IPS-NIHi11 (cell line): ENCODE measurements at regions not wholly inside any gene's neighbourhood (a gene's known extent, or its start where the extent isn't known, plus 50 kb on each side); places are given as distances from the start of the nearest gene placed in this dataset.

Experiments
- DNase-seq: peaks from one replicate; pipeline ENCODE4 v3.0.0; 2012; ENCODE audit warnings: mixed read lengths, low spot score

DNA sequence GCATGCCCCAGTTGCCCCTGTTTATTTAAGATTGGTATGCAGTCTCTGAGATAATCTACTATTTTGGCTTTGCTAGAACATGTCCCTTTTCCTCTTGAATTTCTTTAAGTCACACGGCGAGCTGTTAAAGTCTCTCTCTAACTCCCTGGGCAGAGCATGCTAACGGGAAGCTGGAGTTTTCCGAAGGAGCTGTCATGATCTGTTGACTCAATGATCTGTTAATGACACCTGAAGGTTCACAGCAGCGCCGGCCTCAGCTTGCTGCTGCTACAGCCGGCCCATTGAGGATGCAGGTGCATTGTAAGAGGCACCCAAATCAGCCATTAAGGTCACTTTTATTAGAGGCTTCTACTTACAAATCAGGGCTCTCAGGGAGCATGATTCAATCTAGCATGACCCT is 1203.4 kb downstream of the MAT2B start:
- no peak for DNase-seq

DNA sequence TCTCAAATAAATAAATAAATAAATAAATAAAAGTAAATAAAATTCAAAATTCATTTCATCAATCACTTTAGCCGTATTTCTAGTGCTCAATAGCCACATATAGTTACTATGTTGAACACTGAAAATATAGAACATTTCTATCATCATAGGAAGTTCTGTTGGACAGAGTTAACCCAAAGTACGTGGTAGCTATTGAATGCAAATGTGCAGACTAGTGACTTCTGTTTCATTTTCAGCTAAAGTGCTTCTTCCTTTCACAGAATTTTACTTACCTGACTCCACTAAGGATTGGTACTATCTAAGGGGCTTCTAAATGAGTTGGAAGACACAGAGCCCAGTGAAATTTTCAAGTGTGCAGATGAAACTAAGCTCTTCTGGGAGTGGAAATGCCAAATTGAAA is 1208.3 kb downstream of the MAT2B start:
- no peak for DNase-seq

DNA sequence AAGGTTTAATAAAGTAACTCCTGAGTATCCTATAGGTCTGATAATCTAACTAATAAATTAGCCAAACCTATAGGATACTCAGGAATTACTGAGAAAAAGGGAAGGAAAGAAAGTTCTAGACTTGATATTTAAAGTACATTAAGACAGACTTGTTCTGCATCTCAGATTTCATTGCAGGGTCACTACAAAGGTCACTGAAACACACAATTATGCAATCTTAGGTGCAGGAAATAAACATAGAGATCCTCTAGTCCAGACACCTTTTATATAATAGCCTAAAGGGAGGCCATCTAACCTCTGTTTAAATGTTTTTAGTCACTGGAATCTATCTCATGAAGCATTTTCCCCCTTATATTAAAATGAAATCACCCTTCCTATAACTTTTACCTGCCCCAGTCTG is 1215.7 kb downstream of the MAT2B start:
- DNase-seq = no peak

DNA sequence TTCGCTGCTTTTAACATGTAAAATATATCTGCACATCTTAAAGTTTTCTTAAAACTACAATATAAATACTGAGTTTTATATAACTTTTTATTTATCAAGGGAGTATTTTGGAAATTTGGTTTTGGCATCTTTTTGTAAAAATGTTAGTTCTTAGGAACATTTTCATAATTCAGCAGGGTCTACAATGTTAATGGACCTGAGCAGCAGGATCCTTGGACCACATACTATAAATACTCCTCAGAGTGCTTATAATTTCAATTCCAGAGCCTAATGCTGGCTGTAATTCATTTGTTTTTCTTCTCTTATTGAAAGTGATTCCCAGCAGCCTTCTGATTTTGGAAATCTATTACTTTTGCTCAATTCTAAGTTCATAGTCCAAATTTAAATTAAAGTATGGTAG is 1216.2 kb downstream of the MAT2B start:
- DNase-seq = no peak

DNA sequence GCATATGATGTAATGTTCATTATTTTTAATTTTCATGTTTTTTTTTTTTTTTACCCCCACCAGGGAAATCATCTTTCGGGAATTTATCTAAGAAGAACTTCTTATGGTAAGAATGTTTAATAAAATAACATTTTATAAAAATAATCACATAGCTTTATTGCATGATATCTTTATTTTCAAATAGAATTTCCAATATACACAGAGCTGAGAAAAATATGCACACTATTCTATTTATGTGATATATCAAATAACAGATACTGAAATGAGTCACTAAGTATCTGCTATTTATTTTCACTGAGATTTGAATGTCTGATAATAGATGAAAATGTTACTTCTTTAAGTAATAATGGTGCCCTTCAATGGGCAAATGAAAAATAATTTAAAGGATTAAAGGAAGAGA is 1217.3 kb downstream of the MAT2B start:
- DNase-seq = no peak

DNA sequence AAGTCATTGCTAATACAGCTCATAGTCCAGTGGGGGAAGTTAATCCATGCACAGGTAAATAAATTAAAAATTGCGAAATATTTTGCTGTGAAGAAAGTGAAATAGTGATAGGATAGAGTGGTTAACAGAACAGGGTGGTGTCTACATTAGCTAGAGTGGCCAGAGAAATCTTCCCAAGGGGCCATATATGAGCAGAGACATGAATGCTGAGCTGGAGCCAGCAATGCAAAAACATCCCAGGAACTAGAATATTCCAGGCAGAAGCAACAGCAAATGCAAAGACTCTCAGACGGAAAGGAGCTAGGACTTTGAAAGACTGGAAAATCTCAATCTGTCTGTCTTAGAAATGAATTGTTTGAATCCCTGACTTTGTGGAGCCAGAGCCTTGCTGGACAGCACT is 1221.6 kb downstream of the MAT2B start:
- no peak for DNase-seq

DNA sequence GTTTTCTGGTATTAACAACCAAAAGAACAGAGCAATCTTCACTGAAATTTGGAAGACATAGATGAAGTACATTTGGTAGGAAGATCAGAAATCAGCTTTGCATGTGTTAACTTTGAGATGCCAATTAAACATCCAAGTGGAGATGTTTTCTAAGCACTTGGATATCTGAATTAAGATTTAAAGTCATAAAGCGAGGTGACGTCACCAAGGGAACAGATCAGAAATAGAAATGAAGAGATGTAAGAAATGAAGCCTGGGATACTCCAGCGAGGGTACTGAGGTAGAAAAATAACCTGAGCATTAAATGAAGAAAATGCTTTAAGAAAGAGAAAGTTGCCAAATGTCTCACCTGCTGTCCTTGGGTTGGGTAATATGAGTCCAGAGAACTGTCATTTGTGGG is 1223.3 kb downstream of the MAT2B start:
- no peak for DNase-seq

DNA sequence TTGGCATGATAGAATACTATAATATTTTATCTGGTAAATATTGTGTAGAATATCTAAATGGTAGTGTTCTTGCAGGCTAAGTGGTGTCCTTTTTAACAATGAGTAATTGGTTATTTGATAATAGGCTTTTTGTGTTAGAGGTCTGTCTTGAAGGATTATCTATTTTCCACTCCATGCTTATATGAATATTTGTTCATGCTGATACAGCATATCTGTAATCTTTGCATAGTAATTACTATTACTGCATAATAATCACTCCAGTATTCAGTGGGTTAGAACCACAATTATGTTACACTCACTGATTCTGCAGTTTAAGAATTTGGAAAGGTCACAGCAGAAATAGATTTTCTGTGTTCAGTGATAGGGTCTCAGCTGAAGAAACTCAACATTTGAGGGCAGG is 1229.9 kb downstream of the MAT2B start:
- DNase-seq = no peak

DNA sequence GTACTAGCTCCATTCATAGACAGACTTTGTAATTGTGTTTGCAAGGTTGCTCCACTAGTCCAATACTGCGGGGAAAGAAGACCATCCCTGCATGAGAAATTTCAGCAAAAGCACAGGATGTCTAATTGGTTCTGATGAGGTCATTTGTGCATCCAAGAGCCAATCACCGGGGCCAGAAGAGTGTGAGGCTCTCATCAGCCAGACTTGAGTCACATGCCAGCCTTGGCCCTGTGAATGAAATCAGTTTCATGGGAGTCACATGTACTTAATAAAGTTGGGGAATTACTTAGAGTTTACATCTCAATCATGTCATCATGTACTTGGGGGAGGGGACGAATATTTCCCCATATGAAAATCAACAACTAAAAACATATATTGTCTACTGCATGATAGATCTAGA is 1236.0 kb downstream of the MAT2B start:
- DNase-seq = no peak

DNA sequence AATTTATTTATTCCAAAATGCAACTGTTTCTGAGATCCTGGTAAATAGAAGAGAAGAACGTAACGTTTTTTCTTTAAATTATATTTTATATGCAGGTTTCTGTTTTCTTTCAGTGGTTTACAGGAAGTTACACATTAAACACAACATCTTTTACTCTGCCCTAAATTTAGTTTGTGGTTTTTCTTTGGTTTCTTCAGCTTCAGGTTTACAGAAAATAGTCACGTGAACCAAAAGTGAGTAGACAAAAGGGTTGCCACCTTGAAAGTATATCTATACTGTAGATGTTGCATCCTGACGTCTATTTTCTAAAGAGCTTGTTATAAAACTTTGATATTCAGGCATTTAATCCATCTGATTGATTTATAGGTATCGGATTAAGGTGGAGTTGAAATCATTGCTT is 1236.6 kb downstream of the MAT2B start:
- no peak for DNase-seq

DNA sequence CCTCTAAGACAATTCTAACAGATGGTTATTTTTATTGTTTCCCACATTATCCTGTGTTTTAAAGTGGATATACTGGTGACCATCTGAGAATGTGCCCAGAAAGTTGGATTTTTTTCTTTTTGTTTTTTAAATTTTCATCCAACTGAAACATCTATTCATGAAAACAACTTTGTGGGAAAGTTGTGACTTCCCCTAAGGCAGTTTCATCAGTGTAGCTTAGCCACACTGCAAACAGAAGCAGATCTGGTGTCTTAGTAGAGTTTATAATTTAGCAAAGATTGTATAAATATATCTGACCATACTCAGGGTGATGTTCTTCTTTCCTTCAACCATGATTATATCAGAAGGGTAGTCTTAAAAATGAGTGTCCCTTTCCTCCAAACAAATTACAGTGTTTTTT is 1241.3 kb downstream of the MAT2B start:
- no peak for DNase-seq

DNA sequence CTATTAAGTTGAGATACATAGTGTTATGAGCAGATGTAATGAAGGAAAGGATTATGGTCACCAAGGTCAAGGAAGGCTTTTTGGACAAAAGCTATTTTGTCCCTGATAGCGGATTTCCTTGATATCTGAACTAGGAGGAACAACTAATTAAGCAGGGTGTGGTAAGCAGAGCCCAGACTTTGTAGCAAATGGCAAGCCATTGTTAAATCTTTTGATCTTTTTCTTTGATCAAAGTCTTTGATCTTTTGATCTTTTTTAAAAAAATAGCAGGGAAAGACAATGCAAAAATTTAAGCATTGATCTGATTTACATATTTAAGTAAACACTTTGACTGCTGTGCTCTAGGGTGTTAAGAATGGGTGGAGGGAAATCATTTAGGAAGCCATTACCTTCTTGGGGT is 1242.0 kb downstream of the MAT2B start:
- DNase-seq = no peak

DNA sequence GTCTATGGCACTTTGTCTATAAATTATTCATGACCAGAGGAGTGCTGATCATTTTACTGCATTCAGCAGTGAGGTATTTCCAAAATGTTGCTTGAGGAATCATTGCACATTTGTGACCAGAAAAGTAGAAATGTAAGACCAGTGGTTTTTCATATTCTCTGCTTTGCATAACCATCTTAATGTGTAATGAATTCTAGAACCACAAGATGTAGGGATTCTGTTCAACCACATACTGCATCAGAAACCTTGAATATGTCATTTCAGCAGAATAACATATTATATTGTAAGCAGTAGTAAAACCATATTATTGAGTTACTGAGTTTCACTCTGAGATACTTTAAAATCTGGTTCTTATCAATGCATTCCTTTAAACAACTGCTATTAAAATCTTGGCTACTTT is 1243.4 kb downstream of the MAT2B start:
- DNase-seq = no peak

DNA sequence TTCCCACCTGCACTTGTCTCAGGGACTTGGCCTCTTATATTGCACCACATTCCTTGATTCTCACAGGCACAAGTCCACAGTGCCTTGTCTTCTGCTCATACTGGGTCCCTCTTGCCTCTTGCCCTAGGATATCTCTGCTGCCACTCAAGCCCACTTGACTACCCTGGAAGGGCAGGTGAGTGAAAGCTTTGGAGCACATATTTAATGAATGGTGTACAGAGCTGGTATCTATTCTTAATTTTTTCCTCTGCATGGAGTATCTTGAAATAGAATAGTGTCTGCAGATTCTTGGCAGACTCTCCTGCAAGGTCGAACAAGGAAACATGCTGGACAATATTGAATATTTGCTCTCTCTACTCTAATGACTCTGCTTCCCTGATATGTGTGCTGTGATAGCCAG is 1248.0 kb downstream of the MAT2B start:
- no peak for DNase-seq

DNA sequence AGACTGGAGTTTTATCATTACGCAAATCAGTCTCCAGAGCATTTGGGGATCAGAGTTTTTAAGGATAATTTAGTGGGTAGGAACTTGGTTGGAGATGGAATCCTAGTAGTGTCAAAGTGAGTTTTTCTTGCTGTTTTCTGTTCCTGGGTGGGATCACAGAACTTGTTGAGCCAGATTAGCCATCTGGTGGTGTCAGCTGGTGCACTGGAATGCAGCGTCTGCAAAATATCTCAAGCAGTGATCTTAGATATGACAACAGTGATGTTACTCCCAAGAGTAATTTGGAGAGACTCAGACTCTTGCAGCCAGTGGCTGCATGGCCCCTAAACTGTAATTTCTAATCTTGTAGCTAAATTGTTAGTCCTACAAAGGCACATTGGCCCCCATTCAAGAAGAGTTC is 1257.8 kb downstream of the MAT2B start:
- DNase-seq = no peak

DNA sequence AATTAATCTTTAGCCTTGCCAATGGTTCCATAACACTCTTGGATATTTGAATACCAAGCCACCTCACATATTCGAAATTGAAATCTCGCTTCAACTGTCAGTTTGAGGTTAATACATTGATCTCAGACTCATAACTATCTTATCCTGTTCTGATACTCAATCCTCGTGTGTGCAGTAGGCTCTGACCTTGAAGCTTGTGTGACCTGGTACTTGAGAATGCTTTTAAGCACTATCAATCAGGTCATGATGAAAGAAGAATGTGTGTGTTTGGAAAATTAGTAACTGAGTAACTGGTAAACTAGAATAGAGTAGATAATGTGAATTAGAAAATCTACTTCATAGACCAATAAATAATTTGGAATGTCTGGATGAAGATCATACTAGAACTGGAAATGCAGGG is 1266.7 kb downstream of the MAT2B start:
- no peak for DNase-seq

DNA sequence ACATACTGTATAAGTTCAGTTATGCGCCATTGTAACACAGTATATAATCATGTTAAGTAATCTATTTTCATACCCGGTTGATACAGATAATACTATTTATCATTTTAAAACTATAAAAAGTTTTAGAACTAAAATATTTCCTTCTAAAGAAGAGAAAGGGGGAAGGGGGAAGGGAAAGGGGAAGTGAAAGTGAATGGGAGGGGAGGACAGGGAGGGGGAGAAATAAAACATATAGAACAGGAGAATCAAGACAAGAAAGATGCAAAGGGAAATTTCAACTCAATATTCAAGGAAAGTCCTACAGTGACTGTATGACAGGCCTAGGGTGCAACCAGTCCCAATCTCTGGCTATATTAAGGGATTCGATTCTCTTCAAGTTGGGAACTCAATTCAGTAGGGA is 1278.8 kb downstream of the MAT2B start:
- DNase-seq = no peak

DNA sequence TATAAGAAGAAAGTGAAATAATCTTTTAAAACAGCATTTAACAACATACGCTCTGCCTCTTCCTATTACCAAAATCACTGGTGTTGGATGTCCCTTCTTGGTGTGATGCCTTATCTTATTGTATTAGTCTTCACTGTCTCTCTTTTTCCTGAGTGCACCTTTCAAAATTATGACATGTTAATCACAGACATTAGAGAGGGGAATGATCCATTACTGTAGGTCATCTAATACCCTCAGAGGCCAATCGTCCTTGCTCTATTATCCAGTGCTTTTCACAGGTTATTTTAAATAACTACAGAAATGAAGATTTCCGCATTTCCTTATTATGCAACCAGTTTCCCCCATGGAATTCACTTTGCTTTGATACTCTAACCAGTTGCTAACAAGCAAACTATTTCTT is 1292.7 kb downstream of the MAT2B start:
- no peak for DNase-seq

DNA sequence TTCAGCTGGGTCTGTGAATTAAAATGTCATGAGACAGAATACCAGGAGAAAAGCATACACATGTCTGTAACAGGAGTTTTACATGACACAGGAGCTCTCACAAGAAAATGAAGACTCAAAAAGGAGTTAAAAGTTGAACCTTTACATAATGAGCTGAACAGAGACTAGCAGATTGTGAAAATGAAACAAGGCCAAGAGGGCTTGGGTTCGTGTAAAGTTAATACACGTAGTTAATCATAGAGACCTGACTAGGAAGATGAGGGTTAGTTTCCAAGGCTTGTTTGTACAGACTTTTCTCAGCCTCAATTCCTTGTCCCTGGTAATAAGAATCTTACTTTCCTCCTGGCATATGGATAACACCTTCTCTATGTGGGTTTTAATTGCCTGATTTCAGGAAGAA is 1294.0 kb downstream of the MAT2B start:
- no peak for DNase-seq

DNA sequence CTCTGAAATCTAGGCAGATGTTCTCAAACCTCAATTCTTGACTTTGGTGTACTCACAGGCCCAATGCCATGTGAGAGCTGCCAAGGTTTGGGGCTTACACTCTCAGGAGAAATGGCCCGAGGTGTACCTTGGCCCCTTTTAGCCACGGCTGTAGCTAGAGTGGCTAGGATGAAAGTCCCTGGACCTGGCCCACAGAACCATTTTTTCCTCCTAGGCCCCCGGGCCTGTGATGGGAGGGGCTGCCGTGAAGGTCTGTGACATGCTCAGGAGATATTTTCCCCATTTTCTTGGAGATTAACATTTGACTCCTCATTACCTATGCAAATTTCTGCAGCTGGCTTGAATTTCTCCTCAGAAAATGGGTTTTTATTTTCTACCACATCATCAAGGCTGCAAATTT is 1296.5 kb downstream of the MAT2B start:
- DNase-seq = no peak

DNA sequence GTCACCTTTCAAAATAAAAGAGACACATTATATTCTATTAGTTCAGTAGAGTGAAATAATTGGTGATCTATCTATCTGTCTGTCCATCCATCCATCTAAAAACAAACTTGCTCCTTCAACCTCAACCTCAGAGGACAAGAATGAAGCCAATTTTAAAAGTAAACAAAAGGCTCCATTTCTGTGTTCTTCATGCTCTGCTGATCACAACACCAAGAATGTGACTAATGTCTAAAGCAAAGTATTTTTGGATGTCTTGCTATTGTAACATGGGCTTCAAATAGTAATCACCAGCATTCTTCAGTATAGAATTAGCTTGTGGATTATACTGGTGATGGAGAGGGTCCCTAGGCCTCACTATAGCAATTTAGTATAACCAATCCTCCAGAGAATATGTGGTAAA is 1304.4 kb downstream of the MAT2B start:
- no peak for DNase-seq

DNA sequence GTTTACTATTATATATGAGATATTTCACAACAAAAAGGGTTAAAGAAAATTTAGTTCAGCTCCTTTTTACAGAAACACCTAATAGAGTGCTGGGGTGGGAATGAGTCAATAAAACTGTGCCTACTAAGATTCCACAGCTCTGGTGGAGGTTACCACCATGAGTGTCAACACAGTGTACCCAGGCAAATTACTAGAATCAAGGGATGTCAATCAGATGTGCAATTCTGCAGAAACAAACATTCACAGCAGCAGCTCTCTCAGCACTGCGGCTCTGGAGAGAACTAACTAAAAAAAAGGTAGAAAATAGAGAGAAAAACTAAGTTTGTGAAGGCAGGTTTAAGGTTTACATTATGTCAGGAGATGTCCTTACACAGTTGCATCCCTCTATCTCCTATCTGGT is 1313.0 kb downstream of the MAT2B start:
- no peak for DNase-seq

DNA sequence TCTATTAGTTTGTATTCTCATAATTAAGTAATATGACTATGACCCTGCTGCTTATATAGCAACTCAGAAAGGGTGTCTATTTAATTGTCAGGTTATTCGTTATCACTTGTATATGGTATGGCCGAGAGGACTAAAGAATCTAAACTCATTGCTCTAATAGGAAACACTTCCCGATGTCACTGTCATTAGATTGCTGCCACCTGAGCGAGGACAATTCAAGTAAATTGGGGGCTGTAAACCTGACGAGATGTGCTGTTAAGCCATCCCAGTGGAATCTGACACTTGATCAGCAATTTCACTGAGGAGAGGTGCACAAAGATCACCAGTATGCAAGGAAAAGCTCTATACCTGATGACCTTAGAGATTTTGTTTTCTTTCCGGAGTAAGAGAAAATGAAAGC is 1319.3 kb downstream of the MAT2B start:
- DNase-seq = no peak

DNA sequence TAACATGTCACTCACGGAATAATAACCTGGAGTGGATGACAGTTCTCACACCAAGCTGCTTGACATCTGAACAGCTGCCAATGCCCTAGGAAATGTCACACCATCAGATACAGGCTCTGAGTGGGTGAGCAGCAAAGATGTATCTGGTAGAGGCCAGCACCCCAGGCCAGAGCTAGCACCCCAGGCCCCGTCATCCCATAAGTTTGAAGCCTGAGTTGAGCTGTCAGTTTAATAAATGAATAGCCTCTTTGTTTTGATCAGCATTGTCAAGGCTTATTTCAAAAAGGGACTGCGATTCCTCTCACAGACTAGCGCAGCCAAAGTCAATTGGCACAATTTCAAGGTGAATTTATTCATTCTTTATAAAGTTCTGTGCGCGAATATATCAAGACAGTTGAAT is 1327.1 kb downstream of the MAT2B start:
- DNase-seq = no peak

DNA sequence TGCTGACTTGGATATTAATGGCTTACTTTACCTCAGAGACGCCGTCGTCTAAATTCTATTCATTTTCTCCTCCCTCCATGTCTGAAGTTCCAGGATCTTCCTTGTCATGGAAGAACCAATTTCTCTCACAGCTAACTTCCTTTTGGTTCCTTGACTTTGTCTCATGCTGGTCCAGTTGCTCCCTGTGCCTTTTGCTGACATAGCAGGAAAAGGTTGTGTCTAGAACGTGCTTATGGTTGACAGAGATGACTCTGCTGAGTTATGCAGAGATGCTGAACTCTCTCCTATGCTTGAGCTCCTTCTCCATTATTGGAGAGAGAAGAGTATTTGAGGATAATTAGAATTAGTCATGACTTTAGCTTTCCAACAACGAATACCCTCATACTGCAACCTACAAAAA is 1338.9 kb downstream of the MAT2B start:
- no peak for DNase-seq

DNA sequence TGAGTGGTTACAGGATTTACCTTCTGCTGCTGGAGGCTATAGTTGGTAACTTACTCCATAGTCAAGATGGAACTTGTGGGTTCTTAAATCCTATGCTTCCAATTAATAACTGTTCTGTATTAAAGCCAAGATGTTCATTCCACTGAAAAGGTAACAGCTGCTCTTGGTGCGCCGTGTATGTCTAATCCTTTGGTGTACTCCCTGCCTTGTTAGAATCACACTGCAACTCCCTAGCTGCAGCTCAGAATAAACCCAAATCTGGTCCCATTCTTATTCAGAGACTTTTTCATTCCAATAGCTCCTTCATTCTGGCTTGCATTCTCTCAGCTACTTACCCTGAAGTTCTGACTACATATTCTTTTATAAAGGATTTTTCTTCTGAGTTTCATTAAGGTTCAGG is 1355.5 kb downstream of the MAT2B start:
- DNase-seq = no peak
